Coronary artery (tissue), 2 donors: ENCODE measurements at regions not wholly inside any gene's neighbourhood (a gene's known extent, or its start where the extent isn't known, plus 50 kb on each side); places are given as distances from the start of the nearest gene placed in this dataset.

Experiments used
- DNase-seq: peaks from one replicate; pipeline ENCODE4 v3.0.0-alpha.2; 2017; ENCODE audit warnings: low spot score
- H3K27ac ChIP-seq, 2 donors: fragments of 200-600 bp; sonication (generic); one replicate each; pipeline ENCODE4 v1.5.1; 2016 to 2019
- H3K4me3 ChIP-seq: fragments of 200-600 bp; sonication (generic); 2 replicates; pipeline ENCODE4 v1.5.1; 2016; ENCODE audit warnings: mild to moderate bottlenecking, moderate library complexity
- TF ChIP-seq, protein P1 (sequence below): fragments of 200-600 bp; sonication (generic); IDR thresholded peaks from one replicate; pipeline ENCODE4 v1.5.1; 2019; ENCODE audit warnings: antibody characterized with exemption

DNA sequence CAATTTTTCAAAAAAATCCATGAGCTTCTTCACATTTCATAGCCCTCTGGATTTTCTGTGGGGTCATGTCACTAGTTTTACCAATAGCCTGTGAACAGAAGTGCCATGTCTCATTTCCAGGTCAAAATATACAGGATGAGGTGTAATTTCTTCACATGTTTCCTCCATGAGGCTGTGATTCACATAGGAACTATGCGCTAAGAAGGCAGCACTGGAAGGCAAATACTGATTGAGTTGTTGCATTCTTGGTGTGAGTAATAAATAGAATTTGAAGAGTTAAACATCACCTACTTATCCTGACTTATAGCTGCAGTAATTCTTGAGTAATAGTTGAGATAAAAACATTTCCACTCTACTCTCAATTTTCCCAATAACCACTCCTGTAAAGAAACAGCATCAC, 442.3 kb downstream of the HAO1 start:
- TF ChIP-seq, protein P1, sequence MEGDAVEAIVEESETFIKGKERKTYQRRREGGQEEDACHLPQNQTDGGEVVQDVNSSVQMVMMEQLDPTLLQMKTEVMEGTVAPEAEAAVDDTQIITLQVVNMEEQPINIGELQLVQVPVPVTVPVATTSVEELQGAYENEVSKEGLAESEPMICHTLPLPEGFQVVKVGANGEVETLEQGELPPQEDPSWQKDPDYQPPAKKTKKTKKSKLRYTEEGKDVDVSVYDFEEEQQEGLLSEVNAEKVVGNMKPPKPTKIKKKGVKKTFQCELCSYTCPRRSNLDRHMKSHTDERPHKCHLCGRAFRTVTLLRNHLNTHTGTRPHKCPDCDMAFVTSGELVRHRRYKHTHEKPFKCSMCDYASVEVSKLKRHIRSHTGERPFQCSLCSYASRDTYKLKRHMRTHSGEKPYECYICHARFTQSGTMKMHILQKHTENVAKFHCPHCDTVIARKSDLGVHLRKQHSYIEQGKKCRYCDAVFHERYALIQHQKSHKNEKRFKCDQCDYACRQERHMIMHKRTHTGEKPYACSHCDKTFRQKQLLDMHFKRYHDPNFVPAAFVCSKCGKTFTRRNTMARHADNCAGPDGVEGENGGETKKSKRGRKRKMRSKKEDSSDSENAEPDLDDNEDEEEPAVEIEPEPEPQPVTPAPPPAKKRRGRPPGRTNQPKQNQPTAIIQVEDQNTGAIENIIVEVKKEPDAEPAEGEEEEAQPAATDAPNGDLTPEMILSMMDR: no peak
- Histone ChIP-seq H3K4me3 (no peak overlapping the region), H3K27ac (no peak overlapping the region)
- DNase-seq: no peak

- Histone ChIP-seq H3K27ac (no peak overlapping the region), H3K4me3 (no peak overlapping the region)
- TF ChIP-seq, protein P1: no peak
- DNase-seq: no peak
Measured at GRCh38 chr20:7499201-7499600, 441.1 kb downstream of the HAO1 start.

GRCh38 chr20:7500231-7500663, 440.0 kb downstream of the HAO1 start:
- H3K27ac ChIP-seq: no peak overlapping the region
- TF ChIP-seq, protein P1: no peak
- no peak overlapping the region for H3K4me3 ChIP-seq
- DNase-seq: no peak

- TF ChIP-seq, protein P1: no peak
- Histone ChIP-seq H3K4me3 (no peak overlapping the region), H3K27ac (no peak overlapping the region)
- DNase-seq: no peak
Measured at GRCh38 chr20:7503501-7503900, 436.8 kb downstream of the HAO1 start.

DNA sequence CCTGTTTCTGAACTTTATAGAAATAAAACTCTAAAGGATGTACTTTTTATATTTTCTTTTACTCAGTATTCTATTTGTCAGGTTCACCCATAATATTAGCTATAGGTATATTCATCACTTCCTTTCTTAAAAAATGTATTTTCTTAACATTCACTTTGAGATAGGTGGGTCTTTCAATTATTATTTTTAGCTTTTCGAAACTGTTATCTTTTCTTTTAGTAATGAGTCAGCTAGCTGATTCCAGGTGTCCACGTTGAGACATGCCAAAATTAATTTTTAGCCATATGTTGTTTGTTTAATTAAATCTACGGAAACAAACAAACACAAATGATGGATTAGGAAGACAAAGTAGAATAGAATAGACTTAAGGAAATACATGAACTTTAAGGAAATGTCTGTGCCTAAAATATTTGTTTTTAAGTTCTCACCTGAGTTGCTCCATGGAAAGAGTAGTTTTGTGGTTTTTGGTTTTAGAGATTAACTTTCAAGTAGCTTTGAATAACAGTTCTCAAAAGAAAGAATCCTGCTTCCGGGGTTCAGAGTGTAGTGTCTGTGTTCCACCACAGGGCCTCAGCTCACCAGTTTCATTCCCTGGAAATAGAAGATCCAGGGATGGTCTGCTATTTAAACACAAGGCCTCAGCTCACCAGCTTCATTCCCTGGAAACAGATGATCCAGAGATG, 435.0 kb downstream of the HAO1 start:
- Histone ChIP-seq H3K4me3 (no peak overlapping the region), H3K27ac (no peak overlapping the region)
- TF ChIP-seq, protein P1: no peak
- DNase-seq: no peak

DNA sequence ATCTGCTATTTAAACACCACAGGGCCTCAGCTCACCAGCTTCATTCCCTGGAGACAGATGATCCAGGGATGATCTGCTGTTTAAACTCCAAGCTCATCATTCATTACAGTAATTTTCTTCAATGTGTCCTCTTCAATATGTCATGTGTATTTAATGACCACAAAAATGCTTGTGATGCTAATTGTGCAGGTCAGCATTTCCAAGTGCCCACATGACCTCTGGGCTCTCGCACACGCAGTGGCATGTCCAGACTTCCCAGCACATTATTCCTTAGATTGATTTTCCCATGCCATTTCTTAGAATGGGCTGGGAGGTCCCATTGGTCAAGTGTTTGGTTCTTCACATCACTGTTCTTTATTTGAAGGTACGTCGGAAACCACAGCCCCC, 434.4 kb downstream of the HAO1 start:
- H3K27ac ChIP-seq: no peak overlapping the region
- TF ChIP-seq, protein P1: no peak
- DNase-seq: no peak
- no peak overlapping the region for H3K4me3 ChIP-seq

DNA sequence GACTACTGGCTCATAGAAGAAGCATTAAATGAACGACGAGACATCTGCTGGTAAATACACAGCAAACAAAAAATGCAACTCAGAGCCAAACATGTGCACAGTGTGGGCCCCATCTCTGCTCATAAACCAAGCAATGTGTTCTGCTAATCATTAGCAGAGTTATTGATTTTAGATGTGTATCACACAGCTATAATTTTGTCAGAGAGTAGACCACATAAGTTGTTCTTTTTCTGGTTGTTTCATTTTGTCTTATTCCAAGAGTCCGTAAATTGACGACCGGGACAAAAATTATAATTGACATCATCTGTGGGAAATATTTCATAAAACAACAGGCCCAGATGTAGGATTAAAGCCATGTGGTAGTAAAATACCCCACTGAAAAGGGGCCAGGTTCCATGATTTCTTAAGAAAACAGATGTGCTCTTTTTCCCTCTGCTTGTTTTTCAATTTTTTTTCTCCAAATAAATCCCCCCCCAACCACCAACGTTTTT, 423.6 kb downstream of the HAO1 start:
- H3K27ac ChIP-seq: no peak overlapping the region
- H3K4me3 ChIP-seq: no peak overlapping the region
- no peak for DNase-seq
- TF ChIP-seq, protein P1: no peak
